Hindlimb muscle (tissue), 1 donor: ENCODE measurements at regions not wholly inside any gene's neighbourhood (a gene's known extent, or its start where the extent isn't known, plus 50 kb on each side); places are given as distances from the start of the nearest gene placed in this dataset.

Experiments used
- DNase-seq: peaks from one replicate; pipeline ENCODE4 v3.0.0-alpha.2; 2013

GRCh38 chr5:135203019-135203418 lies 169.0 kb upstream of the PITX1 start:
- no peak for DNase-seq

DNA sequence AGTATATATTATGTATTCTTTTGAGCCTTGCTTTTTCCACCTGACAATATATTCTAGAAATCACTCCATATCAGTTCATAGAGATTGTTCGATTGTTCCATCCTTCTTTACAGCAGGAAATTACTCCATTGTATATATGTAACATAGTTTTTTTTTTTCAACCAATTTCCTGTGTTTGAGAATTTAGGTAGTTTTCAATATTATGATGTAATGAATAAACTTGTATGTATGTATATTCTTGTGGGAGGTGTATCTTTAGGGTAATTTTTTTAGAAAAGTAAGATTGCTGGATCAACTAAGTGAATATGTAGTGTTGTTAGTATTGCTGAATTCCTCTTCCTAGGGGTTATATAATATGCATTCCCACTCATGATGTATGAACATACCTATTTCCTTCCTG lies 165.9 kb upstream of the PITX1 start:
- no peak for DNase-seq

GRCh38 chr5:135196483-135196882 lies 162.5 kb upstream of the PITX1 start:
- DNase-seq: no peak

DNA sequence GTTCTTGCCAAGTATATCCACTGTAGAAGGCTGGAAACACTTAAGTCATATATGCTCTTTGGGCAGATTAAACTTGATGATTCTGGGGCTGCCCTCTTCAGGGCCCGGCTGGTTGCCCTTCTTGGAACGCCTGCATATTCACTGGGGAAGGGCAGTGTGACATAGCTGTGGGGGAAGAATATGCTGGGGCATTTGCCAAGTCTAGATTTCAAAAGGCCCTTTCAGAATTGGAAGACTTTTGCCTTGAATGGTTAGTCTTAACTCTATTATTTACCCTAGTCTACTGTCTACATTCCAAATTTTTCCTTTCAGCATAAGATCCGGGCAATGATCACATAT lies 161.2 kb upstream of the PITX1 start:
- no peak for DNase-seq

DNA sequence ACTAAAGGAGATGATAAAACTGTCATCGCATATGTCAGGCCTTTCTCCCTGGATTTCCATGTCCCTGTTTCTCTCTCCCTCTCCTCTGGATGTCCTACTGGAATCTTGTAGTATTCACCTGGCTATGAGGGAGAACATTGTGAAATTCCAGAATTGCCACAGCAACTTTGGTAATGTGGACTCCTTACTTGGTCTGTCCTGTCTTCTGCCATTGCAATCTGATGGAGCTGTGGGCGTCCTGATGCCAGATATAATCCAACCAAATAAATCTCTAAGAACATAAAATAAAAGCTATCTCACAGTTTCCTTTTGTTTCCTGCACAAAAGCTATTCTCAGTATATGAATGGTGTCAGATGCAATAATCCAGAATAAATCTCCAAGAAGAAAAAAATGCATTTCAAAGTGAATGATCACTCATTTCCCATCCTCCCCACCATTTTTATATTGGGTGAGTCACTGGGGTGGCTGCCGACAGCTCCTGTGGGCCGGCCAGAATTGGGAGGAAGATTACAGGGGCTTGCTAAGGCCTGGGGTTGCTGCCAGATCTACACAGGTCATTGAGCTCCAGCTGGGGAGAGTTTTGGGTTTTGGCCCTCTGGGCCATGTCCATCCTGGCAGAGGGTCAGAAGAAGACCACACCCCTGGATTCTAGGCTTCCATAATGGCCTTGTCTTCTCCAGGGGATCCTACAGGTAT lies 160.7 kb upstream of the PITX1 start:
- DNase-seq: no peak

- DNase-seq: no peak
Measured at GRCh38 chr5:135194126-135194488, 160.1 kb upstream of the PITX1 start.

- no peak for DNase-seq
Measured at GRCh38 chr5:135193213-135194125, 159.4 kb upstream of the PITX1 start.

- DNase-seq: no peak
Measured at GRCh38 chr5:135192351-135192750, 158.3 kb upstream of the PITX1 start.

GRCh38 chr5:135191084-135191826 lies 157.2 kb upstream of the PITX1 start:
- DNase-seq: peak; percentile 75

DNA sequence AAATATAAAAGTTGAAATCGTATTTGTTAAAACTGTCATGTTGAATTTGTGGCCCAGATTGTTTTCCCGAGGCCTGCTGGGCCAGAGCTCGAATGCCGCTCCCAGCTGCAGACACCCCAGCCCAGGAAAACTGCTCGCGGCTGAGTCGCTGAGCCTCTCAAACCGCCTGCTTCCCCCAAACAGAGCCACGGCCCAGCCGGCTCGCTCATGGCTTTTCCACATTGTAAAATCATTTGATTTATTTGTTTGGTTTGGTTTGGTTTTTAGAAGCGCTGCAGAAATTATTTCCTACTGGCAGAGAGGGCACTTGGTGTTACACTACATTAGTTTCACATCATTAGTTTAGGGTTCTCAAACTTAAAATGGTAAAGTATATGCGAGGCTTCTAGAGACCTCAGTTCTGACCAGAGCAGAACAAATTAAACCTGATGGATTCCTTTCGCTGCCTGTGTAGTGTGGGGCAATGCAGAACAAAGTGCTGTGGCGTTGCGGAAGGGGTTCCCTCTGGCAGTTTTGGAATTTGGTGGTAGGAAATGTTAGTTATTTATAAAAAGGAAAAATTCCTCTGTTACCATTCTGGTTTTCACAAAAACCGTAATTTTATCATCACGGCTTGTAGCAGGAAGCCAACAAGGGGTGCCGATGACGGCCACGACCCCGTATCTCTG lies 156.5 kb upstream of the PITX1 start:
- DNase-seq: no peak

DNA sequence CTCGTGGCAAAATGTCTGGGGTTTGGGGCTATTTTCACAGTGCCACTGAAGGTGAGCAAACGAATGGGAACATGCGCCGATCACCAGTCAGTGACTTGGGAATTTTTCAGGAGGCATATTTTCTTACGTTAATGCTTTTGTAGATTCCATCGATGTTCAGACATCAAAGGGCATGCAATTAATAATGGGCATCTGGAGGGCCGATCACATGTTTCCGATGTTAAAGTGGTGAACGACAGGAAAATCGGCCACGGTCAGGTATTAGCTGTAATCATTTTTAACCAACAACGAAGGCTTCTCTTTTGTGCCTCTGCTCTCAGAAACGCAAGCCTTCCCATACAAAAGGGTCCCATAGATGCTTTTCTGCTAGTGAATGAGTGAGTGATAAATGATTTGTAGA lies 155.0 kb upstream of the PITX1 start:
- DNase-seq: no peak

DNA sequence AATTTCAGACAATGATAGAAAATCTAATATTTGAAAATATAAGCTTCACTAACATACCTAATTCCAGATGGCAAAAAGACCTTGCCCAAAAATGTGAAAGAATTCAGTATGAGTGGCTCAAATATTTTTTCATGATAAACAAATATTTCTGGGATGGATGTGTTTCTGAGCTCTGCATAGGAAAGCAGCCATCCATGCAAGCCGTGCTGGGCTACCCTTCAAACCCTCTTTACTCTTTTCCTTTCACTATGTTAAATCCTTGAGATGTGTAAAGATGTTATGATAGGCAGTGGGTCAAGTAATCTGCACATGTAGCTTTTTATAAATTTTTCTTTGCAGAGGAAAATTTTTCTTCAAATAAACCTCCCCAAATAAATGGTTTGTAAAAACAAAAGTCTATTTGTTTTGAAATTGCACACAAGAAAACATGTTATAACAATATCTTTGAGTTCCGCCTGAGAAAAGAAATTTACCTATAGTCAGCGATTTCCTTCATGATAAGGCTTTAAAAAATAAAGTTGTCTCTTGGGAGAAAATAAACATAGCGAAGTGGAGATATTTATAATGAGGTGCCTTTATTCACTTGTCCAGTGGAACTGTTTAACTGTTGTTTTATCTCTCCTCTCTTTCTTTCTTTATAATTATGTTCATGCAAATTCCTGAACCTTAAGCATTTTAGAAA lies 154.3 kb upstream of the PITX1 start:
- no peak for DNase-seq

DNA sequence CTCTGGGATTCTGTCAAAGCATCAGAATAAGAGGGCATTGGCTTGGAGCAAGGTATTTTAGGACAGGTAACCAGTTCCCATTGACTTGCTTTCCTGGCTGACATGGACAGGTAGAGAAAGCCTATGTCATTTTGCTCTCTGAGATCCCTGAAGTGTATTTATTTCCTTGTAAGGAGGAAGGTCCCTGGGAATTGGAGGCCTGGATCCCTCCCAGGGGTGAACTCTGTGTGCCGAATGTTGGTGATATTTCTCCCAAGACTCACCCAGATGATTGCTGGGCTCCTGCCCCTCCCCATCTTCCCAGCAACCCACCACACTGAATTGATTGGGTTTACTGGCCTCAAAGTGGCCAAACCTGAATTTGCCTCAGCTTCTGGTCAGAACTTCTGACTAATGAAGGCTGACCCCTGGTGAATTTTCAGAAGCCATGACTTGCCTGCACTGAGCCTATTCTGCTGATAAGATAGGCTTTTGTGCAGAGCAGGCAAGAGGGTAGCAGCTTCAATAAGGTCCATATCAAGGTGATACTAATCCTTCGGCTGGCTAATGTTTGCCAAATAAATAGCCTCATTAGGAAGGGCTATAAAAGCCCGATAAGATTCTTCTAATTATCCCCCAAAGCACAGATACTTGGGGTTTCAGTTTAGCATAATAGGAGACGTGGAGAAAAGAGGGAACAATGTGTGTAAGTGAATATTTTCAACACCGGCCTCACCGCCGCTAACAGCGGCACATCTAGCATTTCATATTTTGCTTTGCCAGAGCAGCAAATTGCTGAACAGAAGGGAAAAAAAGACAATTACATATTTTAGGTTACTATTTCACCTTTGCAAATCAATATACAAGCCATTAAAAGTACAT lies 152.9 kb upstream of the PITX1 start:
- DNase-seq: no peak

DNA sequence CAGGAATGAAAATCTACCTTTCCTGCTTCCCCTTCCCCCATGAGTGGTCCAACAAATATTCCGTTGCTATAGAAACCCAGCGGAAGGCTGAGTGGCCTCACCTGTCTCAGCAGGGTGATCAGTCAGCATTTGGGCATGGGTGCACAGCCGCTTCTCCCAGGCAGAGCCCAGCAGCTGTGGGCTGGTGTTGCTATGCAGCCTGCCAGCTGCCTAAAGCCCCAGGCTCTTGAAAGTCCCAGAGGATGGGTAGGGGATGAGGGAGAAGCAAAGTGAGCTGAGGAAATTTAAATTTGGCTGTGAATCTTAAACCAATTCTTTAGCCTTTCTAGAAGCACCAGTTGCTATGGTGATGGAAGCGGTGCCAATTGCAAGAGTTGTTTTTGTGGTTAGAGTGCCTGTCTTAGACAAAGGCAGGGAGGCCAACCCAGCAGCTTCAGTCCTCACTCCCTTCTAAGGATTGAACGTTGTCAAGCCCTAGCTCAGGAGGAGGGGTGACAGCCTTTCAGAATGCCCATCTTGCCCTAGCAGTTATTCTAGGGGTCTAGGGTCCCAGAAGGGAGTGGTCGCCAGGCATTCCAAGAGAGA lies 151.5 kb upstream of the PITX1 start:
- no peak for DNase-seq

GRCh38 chr5:135184646-135185045 lies 150.6 kb upstream of the PITX1 start:
- DNase-seq: no peak

DNA sequence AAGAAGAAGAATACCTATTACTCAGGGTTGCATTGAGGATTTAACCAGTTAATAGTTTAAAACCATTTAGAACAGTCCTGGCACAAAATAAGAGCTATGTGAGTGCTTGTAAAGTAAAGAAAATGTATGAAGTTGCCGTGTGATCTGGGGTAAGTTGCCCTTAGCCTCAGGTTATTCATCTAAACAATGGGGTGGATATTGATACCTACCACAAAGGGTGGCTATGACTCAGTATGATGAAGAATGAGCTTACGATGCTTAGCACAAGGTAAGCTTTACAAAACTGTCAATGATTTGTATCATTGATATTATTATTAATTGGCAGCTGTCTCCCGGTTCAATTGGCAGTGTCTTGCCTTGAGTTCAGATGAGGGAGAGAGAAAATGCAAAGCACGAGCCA lies 149.4 kb upstream of the PITX1 start:
- DNase-seq: no peak

- DNase-seq: no peak
Measured at GRCh38 chr5:135182675-135183074, 148.6 kb upstream of the PITX1 start.

DNA sequence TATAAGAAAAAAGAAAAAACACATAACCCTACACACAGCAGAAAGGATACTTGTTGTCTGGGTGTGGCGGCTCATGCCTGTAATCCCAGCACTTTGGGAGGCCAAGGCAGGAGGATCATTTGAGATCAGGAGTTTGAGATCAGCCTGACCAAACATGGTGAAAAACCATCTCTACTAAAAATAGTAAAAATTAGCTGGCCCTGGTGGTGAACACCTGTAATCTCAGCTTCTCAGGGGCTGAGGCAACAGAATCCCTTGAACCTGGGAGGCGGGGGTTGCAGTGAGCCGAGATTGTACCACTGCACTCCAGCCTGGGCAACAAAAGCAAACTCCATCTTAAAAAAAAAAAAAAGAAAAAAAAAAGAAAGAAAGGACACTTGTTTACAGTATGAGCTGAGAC lies 147.6 kb upstream of the PITX1 start:
- no peak for DNase-seq

DNA sequence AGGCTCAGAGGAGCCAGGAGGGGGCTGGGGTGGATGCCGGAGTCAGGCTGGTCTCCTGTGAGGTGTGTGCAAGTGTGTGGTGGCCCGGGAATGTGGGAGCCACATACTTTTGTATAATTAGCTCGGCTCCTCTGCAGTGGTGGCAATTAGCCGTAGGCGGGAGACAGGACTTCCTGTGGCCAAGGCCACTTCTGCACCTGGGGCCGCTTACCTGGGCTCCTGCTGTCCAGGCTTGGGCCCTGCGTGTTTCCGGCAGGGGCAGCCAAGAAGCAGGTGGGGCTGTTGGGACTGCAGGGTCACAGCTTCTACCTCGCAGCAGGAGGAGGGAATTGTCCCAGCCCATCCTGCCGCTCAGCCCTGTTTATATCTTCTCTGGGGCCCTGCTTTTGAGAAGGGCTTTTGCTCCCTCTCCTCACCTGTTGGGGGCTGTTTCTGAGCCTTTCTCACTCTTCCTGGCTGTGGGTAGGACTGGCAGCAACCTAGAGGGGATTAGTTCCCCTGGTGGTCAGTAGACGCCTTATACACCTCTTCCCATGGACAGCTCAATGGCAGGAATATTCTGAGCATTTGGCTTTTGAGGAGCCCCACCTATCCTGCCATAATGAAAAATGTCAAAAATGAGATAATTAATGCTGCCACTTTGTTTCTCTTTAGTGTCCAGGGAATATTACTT lies 145.4 kb upstream of the PITX1 start:
- DNase-seq: no peak

GRCh38 chr5:135178476-135179155 lies 144.6 kb upstream of the PITX1 start:
- DNase-seq: no peak
